C4-2B (cell line): ENCODE measurements at regions not wholly inside any gene's neighbourhood (a gene's known extent, or its start where the extent isn't known, plus 50 kb on each side); places are given as distances from the start of the nearest gene placed in this dataset.

Experiments
- ZFX ChIP-seq: fragments of 450-650 bp; IDR thresholded peaks from 2 replicates; pipeline ENCODE4 v1.6.1; 2017
- TF ChIP-seq, protein P1 (sequence below): fragments of 450-650 bp; conservative IDR thresholded peaks from 2 replicates; pipeline ENCODE4 v1.5.1; 2017; ENCODE audit warnings: mild to moderate bottlenecking

DNA sequence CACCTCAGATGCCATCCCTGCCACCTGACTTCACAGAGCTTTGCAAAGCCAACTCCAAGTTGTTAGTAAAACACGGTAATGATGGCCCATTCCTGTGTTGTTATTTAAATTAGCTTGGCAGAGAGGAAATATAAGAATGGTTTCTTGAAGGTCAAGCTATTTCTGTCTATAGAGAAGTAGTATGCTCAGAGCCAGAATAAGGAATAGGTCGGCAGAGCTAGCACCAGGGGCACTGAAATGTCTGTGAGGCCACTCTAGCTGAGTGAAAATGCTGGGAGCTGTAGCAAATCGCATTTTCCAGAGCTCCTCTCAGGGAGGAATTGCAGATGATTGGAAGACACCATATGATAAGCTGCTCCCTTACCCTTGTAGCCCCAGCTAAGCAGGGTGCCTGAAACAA, 615.4 kb upstream of the NR3C2 start:
- TF ChIP-seq, protein P1, sequence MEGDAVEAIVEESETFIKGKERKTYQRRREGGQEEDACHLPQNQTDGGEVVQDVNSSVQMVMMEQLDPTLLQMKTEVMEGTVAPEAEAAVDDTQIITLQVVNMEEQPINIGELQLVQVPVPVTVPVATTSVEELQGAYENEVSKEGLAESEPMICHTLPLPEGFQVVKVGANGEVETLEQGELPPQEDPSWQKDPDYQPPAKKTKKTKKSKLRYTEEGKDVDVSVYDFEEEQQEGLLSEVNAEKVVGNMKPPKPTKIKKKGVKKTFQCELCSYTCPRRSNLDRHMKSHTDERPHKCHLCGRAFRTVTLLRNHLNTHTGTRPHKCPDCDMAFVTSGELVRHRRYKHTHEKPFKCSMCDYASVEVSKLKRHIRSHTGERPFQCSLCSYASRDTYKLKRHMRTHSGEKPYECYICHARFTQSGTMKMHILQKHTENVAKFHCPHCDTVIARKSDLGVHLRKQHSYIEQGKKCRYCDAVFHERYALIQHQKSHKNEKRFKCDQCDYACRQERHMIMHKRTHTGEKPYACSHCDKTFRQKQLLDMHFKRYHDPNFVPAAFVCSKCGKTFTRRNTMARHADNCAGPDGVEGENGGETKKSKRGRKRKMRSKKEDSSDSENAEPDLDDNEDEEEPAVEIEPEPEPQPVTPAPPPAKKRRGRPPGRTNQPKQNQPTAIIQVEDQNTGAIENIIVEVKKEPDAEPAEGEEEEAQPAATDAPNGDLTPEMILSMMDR: no peak
- no peak for TF ChIP-seq ZFX
